ENCODE measurements at regions not wholly inside any gene's neighbourhood (a gene's known extent, or its start where the extent isn't known, plus 50 kb on each side); places are given as distances from the start of the nearest gene placed in this dataset.
"Not testable (repeated sequence)": the region's sequence is repeated elsewhere in the genome, so short reads cannot be mapped to it uniquely, and the experiment has no call there.

GRCh38 chr16:17963185-17963836 is 373.2 kb downstream of the NPIPA8 start:
- Histone ChIP-seq H3K27me3 (no peaks in the 10 kb centered on the region), H3K9me3 (peaks cover 0 to 9% of the 10 kb centered on the region in 2 donors), H3K4me3 (no peak overlapping the region), H3K27ac (peak overlapping the region in 1 of 2 donors; percentile 25), H3K4me1 (no peaks in the 10 kb centered on the region), H3K36me3 (no peaks in the 10 kb centered on the region)
- intact Hi-C loops (cut with DNase I; ENCODE audit: low total_unique reads), result no loop called here
- TF ChIP-seq POLR2A (IDR thresholded peaks at IDR 0.05), result no peak
- no peak for TF ChIP-seq POLR2AphosphoS5 (IDR thresholded peaks at IDR 0.05)
- no peak for TF ChIP-seq CTCF (IDR thresholded peaks at IDR 0.05)
- no peak for DNase-seq (ENCODE audit: low spot score in 2 of 2)

GRCh38 chr16:17962726-17963125 is 373.8 kb downstream of the NPIPA8 start:
- Histone ChIP-seq H3K4me3 (no peak overlapping the region), H3K9me3 (peaks cover 0 to 9% of the 10 kb centered on the region in 2 donors), H3K27me3 (no peaks in the 10 kb centered on the region), H3K27ac (no peak overlapping the region), H3K4me1 (no peaks in the 10 kb centered on the region), H3K36me3 (no peaks in the 10 kb centered on the region)
- DNase-seq (ENCODE audit: low spot score in 2 of 2), result no peak
- intact Hi-C loops (cut with DNase I; ENCODE audit: low total_unique reads), result no loop called here
- TF ChIP-seq POLR2AphosphoS5 (IDR thresholded peaks at IDR 0.05) (no peak), CTCF (IDR thresholded peaks at IDR 0.05) (no peak), POLR2A (IDR thresholded peaks at IDR 0.05) (no peak)

GRCh38 chr16:17961822-17962221 is 374.7 kb downstream of the NPIPA8 start:
- H3K4me3 ChIP-seq; intact Hi-C loops (cut with DNase I; ENCODE audit: low total_unique reads); H3K4me1 ChIP-seq; H3K36me3 ChIP-seq; DNase-seq (ENCODE audit: low spot score in 2 of 2); H3K27ac ChIP-seq; H3K27me3 ChIP-seq; H3K9me3 ChIP-seq: not testable (repeated sequence)

- no peaks in the 10 kb centered on the region for H3K4me1 ChIP-seq
- intact Hi-C loops (cut with DNase I; ENCODE audit: low total_unique reads), result no loop called here
- H3K9me3 ChIP-seq, result no peaks in the 10 kb centered on the region
- no peak overlapping the region for H3K4me3 ChIP-seq
- H3K27ac ChIP-seq, result no peak overlapping the region
- no peak for DNase-seq (ENCODE audit: low spot score in 2 of 2)
- no peaks in the 10 kb centered on the region for H3K36me3 ChIP-seq
- H3K27me3 ChIP-seq, result no peaks in the 10 kb centered on the region
- TF ChIP-seq POLR2AphosphoS5 (IDR thresholded peaks at IDR 0.05), result no peak
Observed at GRCh38 chr16:17951378-17951777, 385.2 kb downstream of the NPIPA8 start.

DNA sequence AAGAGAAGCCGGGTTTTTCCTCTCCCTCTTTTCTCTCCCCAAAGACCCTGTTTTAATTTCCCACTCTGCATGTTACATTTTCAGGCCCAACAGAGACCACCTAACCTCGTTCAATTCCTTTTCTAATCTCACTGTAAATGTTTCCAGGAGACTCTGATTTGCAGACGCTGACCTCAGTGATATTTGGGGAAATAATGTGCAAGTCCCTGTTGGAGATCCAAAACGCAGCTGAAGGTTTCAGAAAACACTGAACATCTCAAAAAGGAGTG is 386.6 kb downstream of the NPIPA8 start:
- TF ChIP-seq POLR2A (IDR thresholded peaks at IDR 0.05) (no peak), POLR2AphosphoS5 (IDR thresholded peaks at IDR 0.05) (no peak)
- DNase-seq (ENCODE audit: low spot score in 2 of 2), result no peak
- intact Hi-C loops (cut with DNase I; ENCODE audit: low total_unique reads), result no loop called here
- H3K27me3 ChIP-seq, result no peaks in the 10 kb centered on the region
- no peaks in the 10 kb centered on the region for H3K36me3 ChIP-seq
- H3K27ac ChIP-seq, result no peak overlapping the region
- H3K4me3 ChIP-seq, result no peak overlapping the region
- no peaks in the 10 kb centered on the region for H3K9me3 ChIP-seq
- H3K4me1 ChIP-seq, result no peaks in the 10 kb centered on the region

DNA sequence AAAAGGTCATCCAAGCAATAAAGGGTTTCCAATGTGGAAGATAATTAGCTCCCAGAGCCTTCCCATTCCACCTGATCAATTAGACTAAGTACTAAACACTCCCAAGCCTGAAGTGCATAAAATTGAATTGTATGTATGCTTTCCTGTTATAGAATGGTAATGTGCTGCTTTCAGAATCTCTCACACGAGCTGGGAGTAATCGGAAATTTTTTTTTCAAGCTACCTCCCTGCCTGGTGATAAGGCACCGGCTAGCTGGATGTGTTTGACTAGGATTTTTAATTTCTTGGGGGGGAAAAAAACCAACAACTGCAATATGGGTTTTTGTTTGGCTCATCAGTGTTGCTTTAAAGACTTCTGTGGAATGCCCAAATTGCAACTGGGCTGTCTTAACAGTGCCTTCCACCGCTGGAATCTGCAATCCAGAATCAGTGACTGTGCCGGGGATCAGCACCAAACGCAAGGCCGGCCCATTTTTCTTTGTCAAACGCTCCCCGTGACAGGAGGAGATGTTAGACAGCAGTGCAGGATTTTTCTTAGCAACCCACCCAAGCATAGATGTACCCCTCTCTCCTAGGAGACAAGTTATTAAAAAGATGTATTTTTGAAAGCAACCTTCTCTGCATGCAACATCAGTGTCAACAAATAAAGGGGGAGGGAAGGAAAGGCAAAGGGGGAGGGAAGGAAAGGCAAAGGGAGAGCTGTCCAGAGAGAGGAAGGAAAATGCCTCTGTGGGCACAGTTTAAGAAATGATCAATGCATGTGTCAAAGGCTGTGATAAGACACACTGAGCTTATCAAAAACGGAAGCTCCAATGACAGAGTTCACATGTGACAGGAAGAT is 387.2 kb downstream of the NPIPA8 start:
- no peaks in the 10 kb centered on the region for H3K27me3 ChIP-seq
- H3K9me3 ChIP-seq, result no peaks in the 10 kb centered on the region
- no peaks in the 10 kb centered on the region for H3K36me3 ChIP-seq
- intact Hi-C loops (cut with DNase I; ENCODE audit: low total_unique reads), result no loop called here
- DNase-seq (ENCODE audit: low spot score in 2 of 2), result no peak
- no peak overlapping the region for H3K4me3 ChIP-seq
- no peak overlapping the region for H3K27ac ChIP-seq
- no peaks in the 10 kb centered on the region for H3K4me1 ChIP-seq
- TF ChIP-seq POLR2AphosphoS5 (IDR thresholded peaks at IDR 0.05), result no peak
- TF ChIP-seq CTCF (IDR thresholded peaks at IDR 0.05), result no peak
- TF ChIP-seq POLR2A (IDR thresholded peaks at IDR 0.05), result no peak

Data from breast epithelium (tissue), 4 donors.